ENCODE measurements at regions not wholly inside any gene's neighbourhood (a gene's known extent, or its start where the extent isn't known, plus 50 kb on each side); places are given as distances from the start of the nearest gene placed in this dataset.

- Histone ChIP-seq H3K36me3 (no peaks in the 10 kb centered on the region), H3K9me3 (no peaks in the 10 kb centered on the region), H3K27me3 (peaks cover 0 to 8% of the 10 kb centered on the region in 2 donors), H3K4me3 (no peak overlapping the region), H3K27ac (no peak overlapping the region), H3K4me1 (peaks cover 0 to 3% (median 2%) of the 10 kb centered on the region in 4 donors)
- peak; percentile 82 to 87 for TF ChIP-seq CTCF (IDR thresholded peaks at IDR 0.05)
- peak in 1 of 2 donors; percentile 75 for DNase-seq
- intact Hi-C loops (cut with DNase I; ENCODE audit: low total_unique reads), result loop anchor here (2.0 kb wide), 1 partner anchor 245 kb away; no protein-coding TSS in a partner anchor
These were observed 70.7 kb upstream of the E2F8 start for GRCh38 chr11:19311308-19312030.

GRCh38 chr11:19307498-19307897, 66.8 kb upstream of the E2F8 start:
- no peaks in the 10 kb centered on the region for H3K4me1 ChIP-seq
- intact Hi-C loops (cut with DNase I; ENCODE audit: low total_unique reads), result no loop called here
- no peak overlapping the region for H3K4me3 ChIP-seq
- TF ChIP-seq CTCF (IDR thresholded peaks at IDR 0.05), result no peak
- H3K27ac ChIP-seq, result no peak overlapping the region
- H3K36me3 ChIP-seq, result no peaks in the 10 kb centered on the region
- no peak for DNase-seq
- H3K27me3 ChIP-seq, result peaks cover 0 to 8% of the 10 kb centered on the region in 2 donors
- H3K9me3 ChIP-seq, result no peaks in the 10 kb centered on the region

- intact Hi-C loops (cut with DNase I; ENCODE audit: low total_unique reads), result no loop called here
- Histone ChIP-seq H3K4me1 (no peaks in the 10 kb centered on the region), H3K9me3 (no peaks in the 10 kb centered on the region), H3K4me3 (no peak overlapping the region), H3K27ac (no peak overlapping the region), H3K27me3 (peaks cover 0 to 8% of the 10 kb centered on the region in 2 donors), H3K36me3 (no peaks in the 10 kb centered on the region)
- TF ChIP-seq CTCF (IDR thresholded peaks at IDR 0.05), result no peak
- DNase-seq, result no peak
These were observed 65.6 kb upstream of the E2F8 start for GRCh38 chr11:19306179-19306944.

GRCh38 chr11:19301361-19301760, 60.6 kb upstream of the E2F8 start:
- intact Hi-C loops (cut with DNase I; ENCODE audit: low total_unique reads), result no loop called here
- Histone ChIP-seq H3K27me3 (peaks cover 0 to 11% of the 10 kb centered on the region in 2 donors), H3K27ac (no peak overlapping the region), H3K4me1 (no peaks in the 10 kb centered on the region), H3K36me3 (no peaks in the 10 kb centered on the region), H3K9me3 (no peaks in the 10 kb centered on the region), H3K4me3 (no peak overlapping the region)
- TF ChIP-seq CTCF (IDR thresholded peaks at IDR 0.05), result no peak
- DNase-seq, result no peak

- Histone ChIP-seq H3K27ac (no peak overlapping the region), H3K27me3 (peaks cover 0 to 13% of the 10 kb centered on the region in 2 donors), H3K4me3 (no peak overlapping the region), H3K36me3 (no peaks in the 10 kb centered on the region), H3K9me3 (no peaks in the 10 kb centered on the region), H3K4me1 (no peaks in the 10 kb centered on the region)
- DNase-seq, result no peak
- TF ChIP-seq CTCF (IDR thresholded peaks at IDR 0.05), result no peak
- intact Hi-C loops (cut with DNase I; ENCODE audit: low total_unique reads), result no loop called here
These were observed 53.7 kb upstream of the E2F8 start for GRCh38 chr11:19294444-19294843.

Data from tibial artery (tissue), 4 donors.